HG02759 (cell line): ENCODE measurements at regions not wholly inside any gene's neighbourhood (a gene's known extent, or its start where the extent isn't known, plus 50 kb on each side); places are given as distances from the start of the nearest gene placed in this dataset.

Experiments used
- ATAC-seq: cut with Tn5 transposase; IDR thresholded peaks from one replicate; pipeline ENCODE4 v1.9.1; 2021; ENCODE audit warnings: mild to moderate bottlenecking, moderate library complexity; ENCODE audit not compliant: unreplicated experiment

DNA sequence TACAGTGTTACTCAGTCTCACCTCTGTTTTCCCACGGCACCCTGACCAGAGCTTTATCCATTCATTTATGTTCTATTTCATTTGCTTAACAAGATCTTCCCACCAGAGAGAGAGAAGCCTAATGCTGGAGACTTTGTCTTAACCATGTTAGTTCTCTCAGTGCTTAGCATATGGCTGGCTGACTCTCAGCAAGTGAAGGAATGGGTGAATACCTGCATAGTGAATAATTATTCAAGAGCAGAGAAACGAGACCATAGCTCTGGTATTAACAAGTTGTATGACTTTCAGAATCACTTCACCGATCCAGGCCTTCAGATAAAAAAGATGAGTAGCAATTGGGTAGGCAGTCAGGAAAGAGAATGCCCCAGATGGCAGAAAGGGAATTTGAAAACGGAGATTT is 686.3 kb downstream of the LIG4 start:
- ATAC-seq: no peak

DNA sequence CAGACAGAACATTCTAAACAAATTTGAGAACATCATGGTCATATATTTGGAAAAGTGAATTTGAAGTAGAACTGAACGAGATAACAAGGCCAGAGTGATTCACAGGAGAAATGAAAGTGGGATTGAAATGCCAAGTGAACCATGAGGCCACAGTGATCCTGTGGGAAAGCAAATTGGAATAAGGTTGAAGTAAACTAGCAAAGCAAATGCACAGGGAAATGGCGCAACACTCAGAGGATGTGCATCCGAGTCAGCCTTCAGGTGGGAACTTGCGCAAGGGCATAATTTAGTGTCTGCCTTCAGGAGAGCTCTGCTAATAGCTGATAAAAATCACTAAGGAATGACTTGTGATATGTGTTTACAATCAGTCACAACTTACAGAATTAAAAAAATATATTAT is 696.6 kb downstream of the LIG4 start:
- no peak for ATAC-seq

DNA sequence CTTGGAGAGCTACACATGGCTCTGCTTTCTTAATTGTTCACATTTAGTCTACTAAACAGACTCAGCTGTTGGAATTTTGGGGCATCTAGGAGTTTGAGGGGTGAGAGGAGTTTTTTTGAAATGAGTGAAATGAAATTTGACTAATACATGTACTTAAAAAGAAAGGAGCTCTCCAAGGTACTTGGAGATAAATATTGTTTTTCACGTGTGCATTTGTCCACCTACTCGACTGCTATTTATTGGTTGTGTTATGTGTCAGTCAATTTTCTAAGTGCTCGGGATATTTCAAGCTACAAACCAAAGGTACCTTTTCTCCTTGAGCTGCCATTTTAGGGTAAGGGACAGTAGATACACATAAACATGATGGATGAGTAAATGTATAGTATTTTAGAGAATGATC is 697.0 kb downstream of the LIG4 start:
- ATAC-seq: no peak

DNA sequence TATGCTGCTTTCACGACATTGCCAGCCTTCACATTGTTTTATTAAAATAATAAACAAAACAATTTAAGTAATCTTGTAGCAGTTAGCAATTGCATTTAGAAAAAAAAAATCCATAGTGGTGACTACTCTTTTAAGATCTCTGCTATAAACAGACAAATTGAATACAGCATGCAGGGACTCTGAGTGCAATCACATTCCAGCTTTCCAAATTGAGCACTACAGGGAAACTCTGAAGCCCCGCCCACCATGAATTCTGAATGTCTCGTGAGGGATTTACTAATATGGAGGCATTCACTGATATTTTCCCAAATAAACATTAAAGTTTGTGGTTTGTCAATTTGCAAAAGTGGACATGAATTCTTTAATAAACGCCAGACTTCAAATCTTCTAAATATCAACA is 698.8 kb downstream of the LIG4 start:
- ATAC-seq: no peak

DNA sequence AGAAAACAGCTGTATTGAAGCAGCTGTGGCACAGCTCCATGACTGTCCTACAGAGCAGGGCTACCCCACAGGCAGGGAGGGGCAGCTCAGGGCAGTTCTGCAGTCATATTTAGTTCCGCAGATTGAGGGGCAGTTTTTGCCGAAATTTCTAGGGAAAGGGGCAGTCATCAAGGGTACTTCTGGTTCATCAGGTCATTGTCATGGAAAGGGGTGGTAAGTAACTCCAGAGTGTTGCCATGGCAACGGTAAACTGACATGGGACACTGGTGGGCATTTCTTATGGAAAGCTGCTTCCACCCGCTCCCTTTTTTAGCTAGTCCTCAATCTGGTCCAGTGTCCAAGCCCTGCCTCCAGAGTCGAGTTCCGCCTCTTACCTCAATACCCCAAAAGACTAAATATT is 702.8 kb downstream of the LIG4 start:
- no peak for ATAC-seq

DNA sequence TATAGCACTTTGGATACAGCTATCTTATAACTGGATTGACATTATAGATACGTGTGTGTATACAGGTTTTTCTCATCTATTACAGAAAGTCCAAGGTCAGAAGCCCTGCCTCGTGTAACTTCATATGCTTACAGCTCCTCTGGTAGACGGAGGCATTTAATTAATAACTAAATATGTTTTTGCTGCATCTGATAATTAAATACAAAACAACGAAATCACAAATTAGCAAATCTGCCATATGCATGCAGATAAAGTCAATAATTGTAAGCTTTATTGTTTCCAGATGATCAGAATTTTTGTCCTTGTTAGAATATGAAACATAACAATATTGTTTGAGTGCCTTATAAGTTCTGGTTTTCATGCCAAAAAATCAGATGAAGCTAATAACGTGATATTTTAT is 717.7 kb downstream of the LIG4 start:
- ATAC-seq: no peak

DNA sequence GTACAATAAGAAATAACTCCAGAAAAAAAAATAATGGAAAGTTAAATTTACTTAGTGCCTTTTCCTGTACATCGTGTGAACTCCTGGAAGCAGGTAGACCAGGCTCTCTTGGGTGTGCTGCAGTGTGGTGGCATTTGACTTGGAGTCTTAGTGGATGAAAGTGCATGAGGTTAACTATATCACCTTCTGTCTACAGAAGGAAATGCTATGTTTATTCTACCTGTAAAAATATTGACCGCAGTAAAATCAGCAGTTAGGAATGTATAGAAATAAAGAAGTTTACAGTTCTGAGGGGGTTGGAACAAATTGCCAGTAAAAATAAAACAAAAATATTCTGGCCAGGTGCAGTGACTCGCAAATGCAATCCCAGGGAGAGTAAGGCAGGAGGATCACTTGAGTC is 722.1 kb downstream of the LIG4 start:
- no peak for ATAC-seq

DNA sequence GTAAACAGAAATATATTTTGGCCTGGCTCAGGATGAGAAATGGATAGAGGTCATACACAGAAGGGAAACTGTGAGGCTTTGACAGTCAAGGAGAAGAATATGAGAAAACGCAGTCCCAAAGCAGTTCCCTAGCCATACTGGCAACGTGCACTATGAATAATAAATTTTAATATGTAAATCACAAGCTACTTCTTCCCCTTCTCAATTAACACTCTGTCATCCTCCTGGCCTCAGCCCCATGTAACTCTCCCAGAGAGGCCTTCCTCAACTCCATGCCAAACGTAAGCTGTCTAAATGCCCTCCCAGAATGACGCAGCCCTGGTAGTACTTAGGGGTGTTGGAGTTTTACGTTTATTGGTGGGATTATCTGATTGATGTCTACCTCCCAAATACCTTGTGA is 732.6 kb downstream of the LIG4 start:
- ATAC-seq: no peak

DNA sequence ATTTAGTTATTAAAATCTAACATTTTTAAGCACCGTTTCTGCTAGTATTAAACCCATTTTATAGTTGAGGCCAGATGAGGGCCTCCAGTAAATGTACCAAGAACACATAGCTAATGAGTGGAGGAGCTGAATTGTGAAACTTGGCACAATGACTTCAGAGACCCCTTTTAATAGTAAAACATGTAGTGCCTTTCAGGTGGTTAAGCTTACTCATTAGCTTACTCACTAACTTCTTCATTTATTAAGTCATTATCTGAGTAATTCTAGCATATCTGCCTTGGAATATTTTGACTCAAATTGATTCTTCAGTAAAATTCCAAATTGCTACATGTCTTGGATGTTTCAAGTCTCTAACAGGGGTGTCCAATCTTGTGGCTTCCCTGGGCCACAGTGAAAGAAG is 735.2 kb downstream of the LIG4 start:
- ATAC-seq: no peak

DNA sequence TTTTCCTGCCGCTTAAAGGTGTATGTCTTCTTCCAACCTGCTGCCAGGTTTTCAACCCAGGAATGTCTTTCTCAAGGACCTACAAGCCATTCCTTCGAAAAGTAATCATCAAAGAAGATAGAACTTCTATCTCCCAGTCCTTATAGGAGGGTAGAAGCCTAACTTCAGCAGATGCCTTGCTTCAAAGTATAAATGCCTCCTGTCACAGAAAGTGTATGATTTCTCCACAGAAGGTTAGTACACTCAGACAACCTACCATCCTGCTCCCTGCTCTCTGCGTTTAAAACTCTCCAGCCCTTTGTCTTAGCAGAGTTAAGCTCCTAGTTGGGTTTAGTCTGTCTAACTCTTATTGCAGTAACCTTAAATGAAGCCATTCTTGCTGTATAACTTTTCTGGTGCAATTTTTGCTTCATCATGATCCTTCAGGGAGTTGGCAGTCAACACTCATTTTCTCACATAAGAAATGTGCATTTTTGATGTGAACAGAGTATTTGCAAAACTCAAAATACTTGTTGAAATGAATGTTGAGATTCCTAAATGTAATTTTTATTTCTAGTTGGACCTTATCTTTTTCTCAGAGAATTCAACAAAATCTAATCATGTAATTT is 737.5 kb downstream of the LIG4 start:
- no peak for ATAC-seq

DNA sequence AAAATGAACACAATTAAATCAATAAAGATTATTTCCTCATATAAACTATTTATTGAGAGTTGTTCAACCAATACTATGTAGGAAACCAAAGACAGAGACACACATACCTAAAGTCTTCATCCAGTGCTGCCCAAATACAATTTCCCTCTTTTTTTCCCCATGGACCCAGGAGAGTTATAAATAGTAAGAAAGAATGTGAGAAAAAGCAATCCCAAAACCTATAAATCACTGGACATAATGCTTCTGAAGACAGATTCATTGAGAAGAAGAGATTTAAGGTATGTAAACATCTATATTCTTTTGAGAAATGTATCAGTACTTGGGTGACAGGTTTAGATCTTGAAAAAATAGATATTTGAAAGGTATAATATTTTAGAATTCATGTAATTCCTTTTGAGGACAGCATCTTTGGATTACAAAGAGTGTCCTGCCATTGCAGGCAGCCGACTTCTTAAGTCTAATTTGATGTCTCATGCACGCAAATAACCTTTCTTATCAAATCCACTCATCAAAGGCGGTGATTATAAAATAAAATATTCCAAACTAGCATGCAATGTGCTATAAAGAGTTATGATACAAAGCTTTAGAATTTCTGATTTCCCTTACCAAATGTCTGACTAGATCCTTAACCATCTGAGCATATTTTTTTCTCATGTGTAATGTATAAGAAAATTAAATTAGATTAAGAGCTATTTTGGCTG is 739.4 kb downstream of the LIG4 start:
- ATAC-seq: no peak

DNA sequence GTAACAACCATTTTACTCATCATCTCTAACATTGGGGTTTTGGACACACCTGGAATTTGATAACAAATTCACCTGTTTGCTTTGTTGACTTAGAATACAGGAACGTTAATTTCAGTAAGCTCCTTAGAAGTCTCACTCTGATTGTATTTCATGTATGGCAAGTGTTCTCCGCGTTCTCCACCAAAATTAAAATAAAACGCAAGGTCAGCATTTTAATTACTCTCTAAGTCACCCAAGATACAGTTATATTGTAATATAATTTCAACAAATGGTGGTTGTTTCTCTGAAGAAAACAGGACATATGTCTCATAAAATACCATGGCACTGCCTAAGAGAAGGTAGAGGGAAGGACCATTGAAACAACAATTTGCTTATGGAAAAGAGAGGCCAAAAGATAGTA is 742.1 kb downstream of the LIG4 start:
- no peak for ATAC-seq

DNA sequence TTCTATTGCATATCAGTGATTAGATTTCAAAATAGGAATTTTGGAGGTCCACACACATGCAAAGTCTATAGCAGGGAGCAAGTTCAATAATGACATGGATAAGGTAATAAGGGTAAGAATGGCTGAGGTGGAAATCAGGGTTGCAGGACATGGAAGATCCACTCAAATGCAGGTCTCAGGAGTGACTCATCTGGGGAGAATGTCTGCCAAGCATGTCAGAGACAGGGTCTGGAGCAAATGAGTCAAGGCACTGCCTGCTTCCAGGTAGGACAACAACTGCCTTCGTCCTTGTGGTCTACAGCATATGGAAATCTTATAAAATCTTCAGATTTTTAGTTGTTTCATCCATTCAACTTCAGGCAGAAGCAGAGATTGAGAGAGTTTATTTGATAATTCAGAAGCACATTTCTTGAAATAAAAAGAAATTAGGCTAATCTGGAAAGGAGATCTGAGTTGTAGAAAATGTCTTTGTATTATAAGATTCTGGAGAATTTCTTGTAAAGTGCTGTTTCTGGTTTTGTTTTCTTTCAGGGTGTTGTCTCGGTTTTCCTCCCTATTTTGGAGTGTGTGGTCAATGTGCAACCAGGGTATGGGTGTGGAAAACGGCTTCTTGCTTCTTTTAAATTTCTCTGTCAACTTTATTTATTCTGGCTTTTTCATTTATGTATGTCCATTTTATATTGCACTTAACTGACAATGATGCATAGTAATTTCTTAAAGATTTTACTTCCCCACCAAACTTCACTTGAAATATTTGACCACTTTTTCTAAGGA is 748.8 kb downstream of the LIG4 start:
- ATAC-seq: no peak

DNA sequence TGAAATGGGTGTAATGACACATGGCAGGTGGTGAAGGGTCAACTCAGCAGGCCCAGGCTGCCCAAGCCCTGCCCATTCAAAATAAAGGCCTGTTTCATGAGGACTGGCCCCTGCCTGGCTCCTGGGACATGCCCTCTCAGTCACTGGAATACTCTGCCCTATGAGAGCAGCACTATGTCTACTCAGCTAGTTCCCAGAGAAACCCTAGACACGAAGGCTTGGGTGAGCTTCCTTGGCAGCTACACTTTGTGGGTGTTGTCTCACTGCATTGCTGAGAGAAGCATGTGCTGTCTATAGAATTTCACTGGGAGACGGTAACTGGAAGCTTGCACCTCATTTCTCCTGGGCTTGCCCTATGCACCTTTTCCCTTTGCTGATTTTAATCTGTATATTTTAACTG is 752.8 kb downstream of the LIG4 start:
- no peak for ATAC-seq

DNA sequence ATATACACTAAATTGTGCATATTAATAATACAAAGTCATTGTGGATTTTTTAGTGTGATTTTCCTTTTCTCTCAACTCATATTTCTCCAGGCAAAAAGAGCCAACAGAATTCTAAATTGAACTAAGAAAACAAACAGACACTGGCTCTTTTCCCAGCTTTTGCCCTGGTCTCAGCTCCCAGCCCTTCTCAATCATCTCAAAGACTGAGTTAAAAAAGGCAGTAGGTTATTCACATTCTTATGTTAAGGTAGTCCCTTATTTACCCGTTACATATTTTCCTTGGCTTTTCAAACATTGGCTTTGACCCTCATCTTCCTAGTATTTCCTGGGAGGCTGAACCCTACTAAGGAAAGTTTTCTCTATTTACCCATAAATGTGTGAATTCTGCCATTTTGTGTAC is 753.6 kb downstream of the LIG4 start:
- ATAC-seq: no peak

DNA sequence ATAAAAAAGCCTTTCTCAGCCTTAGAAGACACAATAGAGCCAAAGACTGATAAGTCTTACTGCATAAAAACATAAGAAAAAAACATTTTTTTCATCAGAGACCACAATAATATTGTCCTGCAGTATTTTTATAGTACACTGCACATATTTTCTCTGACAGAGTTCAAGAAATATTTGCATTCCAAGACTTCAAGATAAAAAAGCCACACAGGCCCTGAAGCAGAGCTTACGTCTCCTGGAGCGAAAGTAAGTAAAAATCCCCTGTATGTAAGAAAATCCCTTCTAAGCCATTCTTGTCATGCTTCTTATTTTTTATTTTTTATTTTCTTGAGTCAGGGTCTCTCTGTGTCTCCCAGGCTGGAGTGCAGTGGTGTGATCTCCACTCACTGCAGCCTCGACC is 755.9 kb downstream of the LIG4 start:
- ATAC-seq: no peak

DNA sequence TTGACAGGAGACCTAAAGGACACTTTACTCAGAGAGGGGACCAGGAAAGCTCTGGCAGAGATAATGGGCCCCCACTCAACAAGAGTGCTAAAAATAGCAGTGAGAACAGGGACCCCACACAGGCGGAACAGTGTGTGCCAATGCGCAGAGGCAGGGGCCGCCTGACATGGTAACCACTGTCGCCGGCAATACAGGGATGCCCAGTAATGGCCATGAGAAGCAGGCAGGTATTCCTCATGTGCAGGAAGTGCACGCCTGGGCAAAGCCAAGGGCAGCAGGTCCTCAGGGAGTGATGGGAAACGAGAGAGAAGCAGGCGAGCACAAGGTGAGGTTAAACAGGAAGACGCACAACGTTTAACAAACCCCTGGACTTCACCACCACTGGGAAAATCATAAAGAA is 757.1 kb downstream of the LIG4 start:
- ATAC-seq: no peak

DNA sequence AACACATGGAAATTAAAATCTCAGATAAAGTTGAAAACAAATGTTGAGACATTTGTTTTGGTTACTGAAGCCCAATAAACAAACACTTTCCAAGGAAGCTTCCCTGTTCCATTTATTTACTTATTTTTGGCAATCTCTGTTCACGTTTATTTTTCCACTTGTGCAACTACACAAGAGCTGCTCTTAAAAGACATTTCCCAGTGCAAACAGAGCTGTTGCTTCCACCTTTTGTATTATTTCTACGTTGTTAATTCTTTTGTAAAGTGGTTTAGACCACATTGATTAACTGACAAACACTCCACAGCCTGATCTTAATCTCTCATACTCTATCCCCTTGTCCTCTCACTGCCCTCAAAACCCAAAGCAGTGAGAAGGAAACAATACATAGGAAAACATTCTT is 757.6 kb downstream of the LIG4 start:
- ATAC-seq: no peak

DNA sequence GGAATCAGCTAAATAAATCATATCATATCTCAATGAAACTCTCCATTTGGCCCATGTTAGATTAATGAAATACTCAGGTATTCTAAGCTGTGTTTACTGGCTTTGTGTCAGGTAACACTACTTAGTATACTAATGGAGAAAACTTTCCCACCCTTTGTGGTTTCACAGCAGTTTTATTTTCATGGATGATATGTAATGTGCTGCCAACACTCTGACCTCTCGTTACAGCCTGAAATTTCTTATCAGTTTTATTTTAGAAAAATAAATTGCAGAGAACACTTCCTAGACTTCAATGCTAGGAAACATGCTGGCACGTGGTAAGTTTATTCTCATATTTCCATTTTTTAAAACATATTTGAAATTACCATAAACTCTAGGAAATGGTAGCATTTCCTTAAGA is 758.9 kb downstream of the LIG4 start:
- no peak for ATAC-seq

DNA sequence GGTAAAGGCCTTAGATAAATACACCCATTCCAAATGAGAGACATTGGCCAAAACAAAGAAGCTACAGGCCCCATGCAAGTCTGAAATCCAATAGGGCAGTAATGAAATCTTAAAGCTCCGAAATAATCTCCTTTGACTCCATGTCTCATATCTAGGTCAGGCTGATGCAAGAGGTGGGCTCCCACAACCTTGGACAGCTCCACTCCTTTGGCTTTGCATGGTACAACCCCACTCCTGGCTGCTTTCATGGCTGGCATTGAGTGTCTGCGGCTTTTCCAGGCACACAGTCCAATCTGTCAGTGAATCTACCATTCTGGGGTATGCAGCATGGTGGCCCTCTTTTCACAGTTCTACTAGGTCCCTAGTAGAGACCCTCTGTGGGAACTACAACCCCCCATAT is 762.5 kb downstream of the LIG4 start:
- ATAC-seq: no peak

DNA sequence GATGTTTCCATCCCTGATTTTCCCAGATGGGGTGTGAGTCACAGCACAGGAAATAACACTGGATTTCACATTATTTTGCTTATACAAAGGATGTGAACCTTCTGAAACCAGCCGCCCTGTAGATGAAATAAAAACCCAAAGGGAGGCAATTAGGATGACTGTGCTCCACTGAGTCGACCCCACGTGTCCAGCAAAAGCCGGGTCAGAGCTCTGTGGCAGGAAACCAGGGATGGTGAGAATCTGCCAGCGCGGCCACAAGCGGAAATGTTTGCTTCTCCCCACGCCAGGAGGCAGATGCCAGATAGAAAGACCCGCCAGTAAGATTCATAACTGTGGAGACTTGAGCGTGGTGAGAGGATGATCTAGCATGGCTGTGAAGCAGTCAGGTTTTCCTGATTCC is 764.4 kb downstream of the LIG4 start:
- no peak for ATAC-seq

DNA sequence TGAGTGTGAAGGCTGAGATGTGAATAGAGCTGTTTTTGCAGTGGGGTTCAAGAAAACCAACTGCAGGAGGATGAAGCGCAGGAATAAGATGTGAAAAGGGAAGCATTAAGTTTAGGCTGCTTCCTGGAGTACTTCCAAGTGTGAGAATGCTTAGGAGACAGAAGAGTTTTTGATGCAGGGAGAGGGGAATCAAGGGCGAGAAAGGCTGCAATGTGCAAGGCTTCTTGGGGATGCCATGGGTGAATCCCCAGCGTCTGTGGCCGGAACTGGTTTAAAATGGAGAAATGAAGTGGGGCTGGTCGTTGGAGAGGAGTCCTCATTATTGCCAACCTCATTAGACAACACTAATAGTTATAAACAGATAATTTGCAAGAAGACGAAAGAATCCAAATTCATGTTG is 764.9 kb downstream of the LIG4 start:
- no peak for ATAC-seq
